Vagina (tissue), 2 donors: ENCODE measurements at regions not wholly inside any gene's neighbourhood (a gene's known extent, or its start where the extent isn't known, plus 50 kb on each side); places are given as distances from the start of the nearest gene placed in this dataset.

Experiments used
- DNase-seq, 2 donors: peaks; one replicate each; pipeline ENCODE4 v3.0.0-alpha.2; 2017; ENCODE audit errors: extremely low spot score in 2 of 2
- H3K27ac ChIP-seq: fragments of 200-600 bp; sonication (generic); one replicate; pipeline ENCODE4 v1.5.1; 2019
- H3K27me3 ChIP-seq: fragments of 200-600 bp; sonication (generic); one replicate; pipeline ENCODE4 v1.5.1; 2019
- H3K36me3 ChIP-seq, 2 donors: fragments of 200-600 bp; sonication (generic); one replicate each; pipeline ENCODE4 v1.5.1; 2017 to 2019
- H3K4me1 ChIP-seq: fragments of 200-600 bp; sonication (generic); one replicate; pipeline ENCODE4 v1.5.1; 2019
- H3K4me3 ChIP-seq, 2 donors: fragments of 200-600 bp; sonication (generic); 1 replicate in 1 of 2; 2 replicates in 1 of 2; pipeline ENCODE4 v1.5.1; 2016 to 2019
- H3K9me3 ChIP-seq: fragments of 200-600 bp; sonication (generic); one replicate; pipeline ENCODE4 v1.5.1; 2019
- CTCF ChIP-seq, 3 experiments: fragments of 450-650 bp in 2 of 3; fragments of 200-600 bp in 1 of 3; sonication (generic) in 1 of 3; IDR thresholded peaks; one replicate each; pipeline ENCODE4 v1.5.1; 2017 to 2019; ENCODE audit warnings: antibody characterized with exemption in 3 of 3, mild to moderate bottlenecking in 2 of 3, moderate library complexity in 2 of 3
- POLR2A ChIP-seq, 2 donors: fragments of 450-650 bp; IDR thresholded peaks; one replicate each; pipeline ENCODE4 v1.6.1; 2017; ENCODE audit warnings: antibody characterized with exemption in 2 of 2, mild to moderate bottlenecking in 2 of 2, moderate library complexity in 2 of 2
- POLR2AphosphoS5 ChIP-seq, 2 donors: sonication (generic); formaldehyde crosslinking; IDR thresholded peaks; one replicate each; pipeline ENCODE4 v1.9.0; 2017; ENCODE audit warnings: antibody characterized with exemption in 2 of 2, mild to moderate bottlenecking in 2 of 2, low read depth in 1 of 2; ENCODE audit not compliant: insufficient read depth in 1 of 2
- intact Hi-C: fragments of 100-400 bp; cut with DNase I; formaldehyde crosslinking; loops from one replicate; pipeline ENCODE4 v1.15.1; 2023

GRCh38 chr7:86931439-86931838 is 128.0 kb downstream of the ELAPOR2 start:
- TF ChIP-seq POLR2A (IDR thresholded peaks at IDR 0.05) (no peak), CTCF (IDR thresholded peaks at IDR 0.05) (no peak), POLR2AphosphoS5 (IDR thresholded peaks at IDR 0.05; ENCODE audit: insufficient read depth in 1 of 2, low read depth in 1 of 2) (no peak)
- no peak overlapping the region for H3K27ac ChIP-seq
- H3K27me3 ChIP-seq: no peaks in the 10 kb centered on the region
- H3K4me3 ChIP-seq: no peak overlapping the region
- H3K9me3 ChIP-seq: no peaks in the 10 kb centered on the region
- intact Hi-C loops: loop anchor here (10.0 kb wide), 1 partner anchor 303 kb away; no protein-coding TSS in a partner anchor
- H3K4me1 ChIP-seq: no peaks in the 10 kb centered on the region
- no peak for DNase-seq
- H3K36me3 ChIP-seq: no peaks in the 10 kb centered on the region

- no peaks in the 10 kb centered on the region for H3K27me3 ChIP-seq
- intact Hi-C loops: loop anchor here (10.0 kb wide), 1 partner anchor 304 kb away; no protein-coding TSS in a partner anchor
- H3K4me3 ChIP-seq: no peak overlapping the region
- no peaks in the 10 kb centered on the region for H3K36me3 ChIP-seq
- H3K9me3 ChIP-seq: no peaks in the 10 kb centered on the region
- TF ChIP-seq POLR2AphosphoS5 (IDR thresholded peaks at IDR 0.05; ENCODE audit: insufficient read depth in 1 of 2, low read depth in 1 of 2) (no peak), POLR2A (IDR thresholded peaks at IDR 0.05) (no peak), CTCF (IDR thresholded peaks at IDR 0.05) (no peak)
- H3K27ac ChIP-seq: no peak overlapping the region
- no peaks in the 10 kb centered on the region for H3K4me1 ChIP-seq
- no peak for DNase-seq
Observed at GRCh38 chr7:86930554-86931307, 128.7 kb downstream of the ELAPOR2 start.

- no peak for TF ChIP-seq POLR2A (IDR thresholded peaks at IDR 0.05)
- no peak for TF ChIP-seq CTCF (IDR thresholded peaks at IDR 0.05)
- no peak for TF ChIP-seq POLR2AphosphoS5 (IDR thresholded peaks at IDR 0.05; ENCODE audit: insufficient read depth in 1 of 2, low read depth in 1 of 2)
- H3K27me3 ChIP-seq: no peaks in the 10 kb centered on the region
- H3K9me3 ChIP-seq: no peaks in the 10 kb centered on the region
- intact Hi-C loops: loop anchor here (10.0 kb wide), 1 partner anchor 305 kb away; no protein-coding TSS in a partner anchor
- no peak for DNase-seq
- no peak overlapping the region for H3K27ac ChIP-seq
- H3K4me1 ChIP-seq: no peaks in the 10 kb centered on the region
- H3K4me3 ChIP-seq: no peak overlapping the region
- no peaks in the 10 kb centered on the region for H3K36me3 ChIP-seq
Observed at GRCh38 chr7:86929293-86930109, 130.0 kb downstream of the ELAPOR2 start.

GRCh38 chr7:86928308-86928707 is 131.1 kb downstream of the ELAPOR2 start:
- intact Hi-C loops: no loop called here
- no peaks in the 10 kb centered on the region for H3K27me3 ChIP-seq
- no peak overlapping the region for H3K4me3 ChIP-seq
- DNase-seq: no peak
- H3K36me3 ChIP-seq: no peaks in the 10 kb centered on the region
- H3K9me3 ChIP-seq: no peaks in the 10 kb centered on the region
- H3K4me1 ChIP-seq: no peaks in the 10 kb centered on the region
- H3K27ac ChIP-seq: no peak overlapping the region
- TF ChIP-seq POLR2A (IDR thresholded peaks at IDR 0.05) (no peak), CTCF (IDR thresholded peaks at IDR 0.05) (no peak), POLR2AphosphoS5 (IDR thresholded peaks at IDR 0.05; ENCODE audit: insufficient read depth in 1 of 2, low read depth in 1 of 2) (no peak)
